HG02981 (cell line): ENCODE measurements at regions not wholly inside any gene's neighbourhood (a gene's known extent, or its start where the extent isn't known, plus 50 kb on each side); places are given as distances from the start of the nearest gene placed in this dataset.

Experiments
- ATAC-seq: cut with Tn5 transposase; IDR thresholded peaks from one replicate; pipeline ENCODE4 v1.9.1; 2021; ENCODE audit warnings: mild to moderate bottlenecking, moderate library complexity; ENCODE audit not compliant: unreplicated experiment

GRCh38 chr4:1485280-1485679, 79.0 kb upstream of the NKX1-1 start:
- no peak for ATAC-seq

DNA sequence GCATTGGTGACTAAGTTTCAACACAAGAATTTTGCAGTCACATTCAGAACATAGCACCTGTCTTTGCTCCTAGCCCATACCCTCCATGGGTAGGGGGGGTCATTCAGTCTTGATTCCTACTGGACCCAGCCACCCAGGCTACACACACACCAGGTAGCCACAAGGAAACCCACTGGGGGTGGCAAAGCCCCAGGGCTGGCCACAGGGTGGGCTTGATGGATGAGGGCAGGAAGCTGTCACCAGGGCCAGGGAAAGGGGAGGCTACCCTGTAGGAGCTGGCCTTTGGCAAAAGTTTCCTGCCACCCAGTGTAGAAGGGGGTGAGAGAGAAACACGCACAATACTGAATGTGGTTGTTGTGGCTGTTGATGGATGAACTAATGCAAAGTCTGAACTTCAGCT, 74.5 kb upstream of the NKX1-1 start:
- no peak for ATAC-seq

GRCh38 chr4:1479454-1479853, 73.2 kb upstream of the NKX1-1 start:
- ATAC-seq = no peak

DNA sequence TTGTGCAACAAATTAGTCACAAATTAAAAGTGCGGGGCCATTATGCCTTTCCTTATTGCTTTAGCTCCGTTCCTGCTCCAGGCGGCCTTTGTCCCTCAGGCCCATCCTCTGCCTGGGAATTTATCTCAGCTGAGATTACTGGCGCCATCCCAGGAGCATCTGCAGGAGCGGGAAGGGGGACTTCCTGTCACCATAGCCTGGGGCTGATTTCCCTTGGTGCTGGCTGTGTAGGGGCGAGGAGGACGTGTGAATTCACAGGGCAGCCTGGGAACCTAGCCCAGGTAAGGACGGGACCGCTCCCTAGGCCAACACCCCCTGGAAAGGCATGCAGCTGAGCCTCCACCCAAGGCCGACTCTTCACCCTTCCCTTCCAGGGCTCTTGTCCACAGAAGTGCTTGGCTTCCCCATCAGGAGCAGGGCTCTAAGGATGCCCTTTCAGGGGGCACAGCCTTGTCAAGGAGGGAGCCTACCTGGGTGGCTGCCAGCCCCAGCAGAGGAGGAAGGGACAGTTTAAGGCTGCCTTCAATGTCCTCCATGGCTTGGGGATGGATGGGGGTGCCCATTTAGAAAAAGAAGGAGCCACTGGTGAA, 72.6 kb upstream of the NKX1-1 start:
- ATAC-seq = no peak

DNA sequence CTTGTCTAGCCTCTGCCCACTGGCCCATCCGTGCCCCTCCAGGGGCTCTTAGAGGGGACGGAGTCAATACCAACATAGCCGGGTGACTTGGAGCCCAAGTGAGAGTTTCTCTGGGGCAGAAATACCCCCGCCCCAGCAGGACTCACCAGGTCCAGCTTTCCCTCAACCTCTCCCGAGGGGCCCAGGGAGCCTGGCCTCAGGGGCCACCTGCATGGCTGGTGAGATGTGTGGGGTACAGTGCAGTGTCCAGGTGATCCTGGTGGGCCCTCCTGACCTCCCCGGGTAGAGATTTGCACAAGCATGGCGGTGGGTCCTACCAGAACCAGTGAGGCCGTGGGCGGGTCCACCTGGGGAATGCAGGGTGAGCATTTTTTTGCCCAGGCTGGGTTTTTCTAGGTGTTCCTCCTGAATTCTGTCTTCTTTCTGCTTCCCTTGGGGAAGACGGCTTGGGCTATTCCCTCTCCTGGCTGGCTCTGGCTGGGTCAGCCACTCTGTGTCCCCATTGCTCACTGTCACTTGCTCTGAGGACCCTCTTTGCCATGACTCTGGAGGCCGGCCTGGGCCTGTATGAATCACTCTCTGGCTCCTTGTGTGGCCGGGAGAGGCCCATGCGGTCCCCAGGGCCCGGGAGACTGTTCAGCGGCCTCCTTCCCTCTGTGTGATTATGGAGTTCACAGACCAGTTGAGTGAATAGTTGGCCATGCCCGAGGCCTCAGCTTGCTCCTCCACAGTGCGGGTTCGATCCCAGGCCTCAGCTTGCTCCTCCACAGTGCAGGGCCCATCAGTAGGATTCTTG, 71.0 kb upstream of the NKX1-1 start:
- no peak for ATAC-seq

DNA sequence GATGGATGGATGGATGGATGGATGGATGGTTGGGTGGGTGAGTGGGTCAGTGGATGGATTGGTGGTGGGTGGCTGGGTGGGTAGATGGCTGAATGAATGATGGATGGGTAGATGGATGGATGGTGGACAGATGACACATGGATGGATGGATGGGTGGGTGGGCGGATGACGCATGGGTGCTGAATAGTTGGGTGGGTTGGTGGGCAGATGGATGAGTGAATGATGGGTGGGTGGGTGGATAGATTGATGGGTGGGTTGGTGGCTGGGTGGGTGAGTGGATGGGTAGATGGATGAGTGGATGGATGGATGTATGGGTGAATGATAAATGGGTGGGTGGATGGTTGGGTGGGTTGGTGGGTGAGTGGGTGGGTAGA, 69.9 kb upstream of the NKX1-1 start:
- no peak for ATAC-seq

- no peak for ATAC-seq
Measured at GRCh38 chr4:1475277-1476139, 69.3 kb upstream of the NKX1-1 start.

- ATAC-seq = no peak
Measured at GRCh38 chr4:1474126-1475090, 68.2 kb upstream of the NKX1-1 start.

GRCh38 chr4:1473718-1474117, 67.5 kb upstream of the NKX1-1 start:
- ATAC-seq = no peak

- no peak for ATAC-seq
Measured at GRCh38 chr4:1472911-1473518, 66.8 kb upstream of the NKX1-1 start.

DNA sequence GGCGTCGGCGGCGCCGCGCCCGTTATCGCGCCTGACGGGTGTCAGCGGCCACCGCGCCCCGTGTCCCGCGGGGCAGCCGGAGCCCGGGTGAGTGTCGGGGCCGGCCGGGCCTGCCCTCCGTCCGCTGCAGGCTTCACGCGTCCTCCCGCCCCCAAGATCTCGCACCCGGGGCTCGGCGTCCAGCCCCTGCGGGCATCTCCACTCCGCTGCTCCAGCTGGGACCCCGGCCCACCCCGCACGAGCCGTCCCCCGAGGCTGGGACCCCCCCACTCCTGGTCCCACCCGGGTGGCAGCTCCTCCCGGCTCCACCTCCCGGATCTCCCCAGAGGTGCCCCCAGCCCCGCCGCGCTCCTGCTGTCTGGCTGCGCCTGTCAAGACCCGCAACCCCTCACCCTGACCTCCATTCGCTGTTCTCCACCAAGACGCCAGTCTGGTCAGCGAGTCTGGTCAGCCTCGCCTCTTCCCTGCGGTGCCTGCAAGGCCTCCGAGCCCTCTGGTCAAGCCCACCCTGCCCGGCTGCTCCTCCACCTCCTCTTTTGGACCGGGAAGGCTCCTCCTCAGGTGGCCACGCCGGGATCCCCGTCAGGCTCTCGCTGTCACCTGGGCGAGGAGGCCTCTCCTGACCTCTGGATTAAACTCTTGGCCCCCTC, 66.0 kb upstream of the NKX1-1 start:
- ATAC-seq = no peak

DNA sequence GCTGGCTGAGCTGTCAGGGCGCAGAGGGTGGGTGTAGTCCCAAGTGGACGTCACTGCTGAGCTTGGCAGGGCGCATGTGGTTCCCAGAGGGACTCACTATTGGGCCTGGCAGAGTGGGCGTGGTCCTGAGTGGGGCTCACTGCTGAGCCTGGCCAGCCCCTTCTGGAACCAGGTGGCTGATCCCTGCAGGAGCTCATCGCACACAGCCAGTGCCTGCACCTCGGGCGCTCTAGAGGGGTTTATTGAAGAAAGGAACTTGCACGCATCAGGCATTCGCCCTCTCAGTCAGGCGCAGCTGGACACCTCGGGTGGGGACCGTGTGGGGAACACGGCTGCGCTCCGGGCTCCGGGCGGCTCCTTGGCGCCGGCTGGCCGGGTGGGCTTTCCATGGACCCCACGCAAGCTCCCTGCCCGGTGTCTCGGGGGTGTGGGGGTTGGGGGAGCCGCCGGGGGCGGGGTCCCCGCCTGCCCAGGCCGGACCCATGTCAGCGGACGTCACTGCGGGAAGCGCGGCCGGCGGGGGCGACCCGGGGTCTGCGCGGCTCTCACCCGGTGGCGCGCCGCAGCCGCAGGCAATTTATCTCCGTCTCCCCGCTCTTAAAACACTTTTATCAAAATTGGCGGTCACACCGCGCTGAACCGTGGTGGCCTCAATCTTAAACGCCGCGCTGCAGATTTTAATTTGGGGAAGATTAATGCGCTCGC, 65.4 kb upstream of the NKX1-1 start:
- ATAC-seq = no peak

- ATAC-seq = no peak
Measured at GRCh38 chr4:1470816-1471442, 64.7 kb upstream of the NKX1-1 start.

- ATAC-seq = no peak
Measured at GRCh38 chr4:1470393-1470670, 64.1 kb upstream of the NKX1-1 start.

- no peak for ATAC-seq
Measured at GRCh38 chr4:1469607-1470392, 63.6 kb upstream of the NKX1-1 start.

DNA sequence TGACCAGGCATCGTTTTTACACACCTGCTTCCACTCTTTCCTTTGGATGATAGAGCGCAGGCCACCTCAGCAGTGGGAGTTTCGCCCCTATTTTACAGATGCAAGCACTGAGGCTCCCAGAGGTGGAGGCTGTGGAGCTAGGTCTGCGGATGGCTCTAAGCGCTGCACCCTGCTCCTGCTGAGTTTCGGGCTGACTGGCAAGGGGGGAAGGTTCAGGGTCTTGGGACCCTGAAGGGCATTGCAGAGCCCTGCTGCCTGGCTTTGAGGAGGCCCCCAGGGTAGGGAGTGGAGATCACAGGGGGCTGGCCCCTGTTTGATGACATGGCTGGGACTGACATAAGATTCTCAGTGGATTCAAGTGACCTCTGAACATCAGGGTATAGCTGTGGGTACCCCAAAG, 62.8 kb upstream of the NKX1-1 start:
- no peak for ATAC-seq

DNA sequence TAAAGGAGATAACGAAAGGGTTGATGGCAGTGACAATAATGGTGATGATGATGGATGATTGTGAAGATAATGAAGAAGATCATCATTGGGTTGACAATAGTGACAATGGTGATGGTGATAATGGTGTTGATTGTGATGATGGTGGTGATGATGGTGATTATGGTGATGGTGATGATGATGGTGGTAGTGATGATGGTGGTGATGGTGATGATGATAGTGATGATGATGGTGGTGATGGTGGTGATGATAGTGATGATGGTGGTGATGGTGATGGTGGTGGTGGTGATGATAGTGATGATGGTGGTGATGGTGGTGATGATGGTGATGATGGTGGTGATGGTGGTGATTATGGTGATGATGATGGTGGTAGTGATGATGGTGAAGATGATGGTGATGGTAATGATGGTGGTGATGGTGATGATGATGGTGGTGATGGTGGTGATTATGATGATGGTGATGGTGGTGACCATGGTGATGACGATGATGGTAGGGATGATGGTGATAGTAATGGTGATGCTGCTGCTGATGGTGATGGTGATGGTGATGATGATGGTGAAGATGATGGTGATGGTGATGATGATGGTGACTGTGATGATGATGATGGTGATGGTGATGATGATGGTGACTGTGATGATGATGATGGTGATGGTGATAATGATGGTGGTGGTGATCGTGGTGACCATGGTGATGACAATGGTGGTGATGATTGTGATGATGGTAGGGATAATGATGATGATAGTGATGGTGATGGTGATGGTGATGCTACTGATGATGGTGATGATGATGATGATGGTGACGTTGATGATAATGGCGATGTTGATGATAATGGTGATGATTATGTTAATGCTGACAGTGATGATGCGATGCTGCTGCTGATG, 61.6 kb upstream of the NKX1-1 start:
- ATAC-seq = no peak
